HuH-7.5 (cell line): ENCODE measurements at regions not wholly inside any gene's neighbourhood (a gene's known extent, or its start where the extent isn't known, plus 50 kb on each side); places are given as distances from the start of the nearest gene placed in this dataset.
"Not testable (repeated sequence)": the region's sequence is repeated elsewhere in the genome, so short reads cannot be mapped to it uniquely, and the experiment has no call there.

Experiments used
- DNase-seq: peaks from one replicate; pipeline ENCODE4 v3.0.0; 2011; ENCODE audit warnings: low spot score

DNA sequence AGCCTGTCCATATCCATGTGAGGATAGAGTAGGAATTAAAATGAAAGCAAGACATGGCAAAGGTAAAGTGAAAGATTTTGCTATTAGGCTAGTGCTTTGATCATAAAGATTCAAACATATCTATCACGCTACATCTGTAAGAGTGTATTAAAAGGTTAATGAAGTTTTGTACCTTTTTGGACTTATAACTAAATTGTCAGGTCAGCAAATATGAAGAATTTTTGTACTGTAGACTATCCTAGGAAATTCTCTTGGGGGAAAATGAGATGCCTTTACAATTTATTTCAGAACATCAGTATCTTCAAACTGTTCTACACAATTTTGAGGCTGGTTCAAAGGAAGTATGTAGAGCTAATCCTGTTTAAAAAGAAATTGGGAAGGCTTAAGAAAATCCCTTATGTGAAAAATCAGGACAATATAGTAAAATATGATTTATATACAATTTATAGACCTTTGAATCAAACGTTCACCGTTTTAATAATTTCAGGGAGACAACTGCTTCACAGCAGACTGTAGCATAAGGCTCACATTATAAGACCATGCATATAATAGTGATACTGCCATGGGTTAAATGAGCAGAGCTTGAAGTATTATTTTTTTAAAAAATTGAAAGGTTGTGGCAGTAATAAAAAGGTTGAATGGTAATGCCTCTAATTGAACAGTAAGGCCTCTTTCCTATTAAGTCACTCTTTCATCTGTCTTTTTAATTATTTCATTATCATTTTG is 639.5 kb upstream of the ARRDC3 start:
- DNase-seq, result no peak

DNA sequence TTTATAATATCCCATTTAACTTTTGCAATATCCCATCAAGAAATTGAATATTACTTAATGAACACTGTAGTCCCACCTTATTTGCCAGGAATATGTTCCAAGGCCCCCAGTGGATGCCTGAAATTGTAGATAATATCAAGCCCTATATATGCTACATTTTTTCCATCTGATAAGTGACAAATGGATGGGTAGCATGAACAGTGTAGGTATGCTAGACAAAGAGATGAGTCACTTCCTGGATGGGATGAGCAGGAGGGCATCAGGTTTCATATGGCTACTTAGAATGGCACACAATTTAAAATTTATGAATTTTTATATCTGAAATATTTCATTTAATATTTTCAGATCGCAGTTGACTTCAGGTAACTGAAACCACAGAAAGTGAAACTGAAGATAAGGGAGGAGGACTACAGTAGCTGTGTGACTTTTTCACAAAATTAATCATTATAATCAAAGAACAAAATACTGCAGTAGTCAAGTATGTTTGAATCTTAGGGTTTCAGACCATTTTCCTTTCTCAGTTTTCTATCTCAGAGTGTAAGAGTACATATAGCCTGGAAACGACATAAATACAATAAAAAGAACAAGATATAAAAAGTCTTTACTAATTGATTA is 636.4 kb upstream of the ARRDC3 start:
- no peak for DNase-seq

DNA sequence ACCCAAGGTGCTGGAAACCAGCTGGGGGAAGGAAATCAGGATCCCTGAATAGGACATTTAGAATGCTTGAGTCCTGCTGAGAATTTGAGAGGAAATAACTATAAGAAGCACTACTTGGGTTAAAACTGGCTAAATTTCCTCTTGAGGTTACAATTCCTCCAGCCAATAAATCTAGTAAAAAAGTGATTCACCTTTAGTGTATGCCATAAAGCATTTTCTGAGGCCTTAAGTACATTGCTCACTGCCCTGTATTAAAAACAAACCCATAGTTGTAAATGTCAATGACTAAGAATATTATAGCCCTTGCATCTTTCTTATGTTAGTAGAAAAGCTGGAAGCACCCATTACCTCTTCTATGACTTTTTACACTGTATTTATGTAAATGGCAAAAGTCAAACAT is 634.7 kb upstream of the ARRDC3 start:
- no peak for DNase-seq

DNA sequence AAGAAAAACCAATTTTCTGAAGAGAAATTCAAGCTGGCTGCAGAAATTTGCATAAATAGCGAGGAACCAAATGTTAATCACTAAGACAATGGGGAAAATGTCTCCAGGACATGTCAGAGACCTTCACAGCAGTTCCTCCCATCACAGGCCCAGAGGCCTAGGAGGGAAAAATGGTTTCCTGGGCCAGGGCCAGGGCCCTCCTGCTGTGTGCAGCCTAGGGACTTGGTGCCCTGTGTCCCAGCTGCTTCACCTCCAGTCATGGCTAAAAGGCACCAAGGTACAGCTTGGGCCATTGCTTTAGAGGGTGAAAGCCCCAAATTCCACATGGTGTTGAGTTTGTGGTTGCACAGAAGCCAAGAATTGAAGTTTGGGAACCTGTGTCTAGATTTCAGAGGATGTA is 628.7 kb upstream of the ARRDC3 start:
- not testable (repeated sequence) for DNase-seq

DNA sequence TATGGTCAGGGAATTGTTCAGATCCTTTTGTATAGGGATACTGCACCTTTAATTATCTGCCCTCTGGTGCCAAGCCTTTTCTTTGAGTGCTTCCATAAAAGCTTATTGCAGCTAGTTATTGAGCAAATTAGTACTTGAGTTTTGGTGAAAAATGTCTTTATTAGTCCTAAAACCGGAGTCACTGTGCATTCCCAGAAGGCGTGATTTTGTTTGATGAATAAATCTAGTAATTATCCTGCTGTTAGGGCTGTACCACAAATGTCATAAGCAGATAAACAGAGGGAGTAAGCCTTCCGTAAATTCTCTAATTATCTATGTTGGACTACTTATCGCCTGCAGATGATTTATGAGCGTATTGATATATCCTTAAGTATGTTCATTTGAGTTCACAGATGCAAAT is 620.7 kb upstream of the ARRDC3 start:
- DNase-seq, result no peak

DNA sequence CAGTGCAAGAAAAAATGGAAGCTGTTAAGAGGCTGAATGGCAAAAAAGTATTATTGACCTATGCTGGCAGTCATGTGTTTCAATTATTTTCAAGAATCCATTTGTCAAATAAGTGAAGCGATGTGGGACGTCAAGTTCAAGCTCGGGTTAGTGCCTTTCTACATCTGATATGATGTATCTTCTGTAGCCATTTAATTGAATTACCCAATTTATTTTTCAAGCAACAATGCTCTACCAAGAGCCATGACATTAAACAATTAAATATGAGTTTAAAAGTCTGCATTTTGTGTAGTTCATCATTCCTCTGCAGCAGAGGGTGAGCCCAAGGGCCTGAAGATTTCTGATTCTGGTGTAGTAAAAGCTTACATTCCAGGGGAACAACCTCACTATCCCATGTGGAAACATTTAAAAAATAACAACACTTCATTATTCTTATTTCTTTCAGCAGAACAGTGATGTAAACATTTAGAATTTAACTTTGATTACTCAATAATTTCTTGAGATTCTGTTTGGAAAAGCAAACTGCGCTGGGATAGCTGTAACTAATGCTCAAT is 619.7 kb upstream of the ARRDC3 start:
- no peak for DNase-seq

DNA sequence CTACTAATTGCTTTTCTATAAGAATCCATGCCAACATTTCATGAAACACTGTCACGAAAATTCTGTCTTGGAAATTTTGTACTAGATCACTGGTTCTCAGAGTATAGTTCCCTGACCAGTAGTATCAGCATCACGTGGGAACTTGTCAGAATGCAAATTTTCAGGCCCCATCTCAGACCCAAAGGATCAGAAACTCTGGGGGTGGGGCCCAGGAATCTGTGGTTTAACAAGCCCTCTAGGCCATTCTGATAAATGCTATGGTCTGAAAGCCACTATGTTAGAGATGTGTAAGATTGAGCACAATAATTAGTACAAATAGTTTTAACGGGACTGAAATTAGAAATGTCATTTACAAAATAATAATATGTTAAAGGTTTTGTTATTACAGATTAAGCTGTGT is 615.7 kb upstream of the ARRDC3 start:
- DNase-seq, result no peak

DNA sequence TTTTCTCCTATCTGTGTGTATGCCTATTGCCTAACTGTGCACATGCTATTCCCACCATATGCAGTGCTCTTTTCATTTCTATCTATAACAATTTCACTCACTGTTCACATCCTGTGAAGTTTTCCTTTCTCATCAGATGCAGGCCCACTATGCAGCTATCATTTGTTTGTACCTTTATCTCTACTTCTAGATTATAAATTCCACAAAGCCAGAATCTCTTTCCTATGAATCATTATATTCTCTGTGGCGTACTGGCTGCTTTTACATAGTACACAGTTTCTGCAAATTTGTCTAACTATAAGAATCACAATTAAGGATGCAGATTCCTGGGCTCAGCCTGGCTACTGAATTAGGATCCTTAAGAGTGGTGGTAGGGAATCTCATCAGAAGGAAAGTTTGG is 600.8 kb upstream of the ARRDC3 start:
- DNase-seq, result no peak

DNA sequence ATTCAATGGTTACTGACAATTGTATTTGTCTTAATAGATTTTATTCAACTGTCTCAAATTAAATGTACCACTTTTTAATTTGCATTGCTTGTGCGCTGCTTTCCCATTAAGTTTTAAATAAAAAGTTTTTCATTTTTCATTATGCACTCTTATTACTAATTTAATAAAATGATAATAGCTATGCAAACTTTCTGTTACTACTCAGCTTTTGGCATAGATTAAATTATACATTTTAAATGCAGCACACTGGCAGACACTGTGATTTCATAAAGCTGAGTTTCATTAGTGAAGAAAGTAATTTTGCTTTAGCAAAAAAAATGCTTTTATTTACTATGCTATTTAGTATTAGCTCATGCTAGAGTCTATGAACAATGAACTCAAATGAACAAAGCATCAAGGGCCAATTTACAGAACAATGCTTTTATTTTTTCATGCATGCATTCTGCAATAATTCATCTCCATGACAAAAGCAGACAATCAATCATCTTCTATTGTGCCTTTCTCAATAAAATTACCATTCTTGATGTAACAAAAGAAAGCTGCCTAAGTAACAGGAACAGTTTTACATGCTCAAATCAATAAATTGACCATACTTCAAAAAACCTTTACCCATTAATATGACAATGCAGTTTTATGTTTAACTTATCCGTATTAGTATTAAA is 595.2 kb upstream of the ARRDC3 start:
- DNase-seq, result no peak

DNA sequence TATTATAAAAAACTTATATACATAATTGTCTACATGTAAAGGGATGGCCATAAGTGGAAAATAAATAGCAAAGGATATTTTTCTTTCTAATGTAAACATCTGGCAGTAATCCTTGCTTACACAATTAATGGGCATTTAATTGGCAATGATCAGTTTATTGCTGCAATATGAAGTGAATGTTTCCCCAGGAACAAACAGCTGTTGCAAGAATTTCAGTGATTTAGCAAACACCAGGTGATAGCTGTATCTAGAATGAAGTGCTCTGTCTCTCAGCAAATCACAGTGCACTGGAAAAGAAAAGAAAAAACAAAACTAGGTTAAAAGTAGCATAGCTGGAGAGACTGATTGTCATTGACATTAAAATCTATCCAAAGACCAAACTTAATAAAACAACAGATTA is 594.5 kb upstream of the ARRDC3 start:
- DNase-seq, result no peak

DNA sequence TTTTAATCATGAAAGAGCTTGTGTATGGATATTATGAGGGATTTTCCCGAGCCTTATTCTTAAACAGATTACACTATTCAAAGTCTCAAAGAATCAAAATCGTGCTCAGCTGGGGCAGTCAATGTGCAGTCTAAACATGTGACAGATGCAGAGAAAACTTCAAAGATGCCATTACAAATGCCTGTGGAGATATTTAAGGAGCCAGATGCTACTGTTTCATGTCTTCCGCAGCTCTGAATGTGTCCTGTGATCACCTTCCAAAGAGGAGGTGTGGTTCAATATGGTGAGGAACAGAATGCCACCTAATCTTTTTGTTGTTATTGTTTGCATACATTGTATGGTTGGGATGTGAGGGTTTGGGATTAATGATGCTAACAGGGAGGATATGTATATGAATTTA is 593.3 kb upstream of the ARRDC3 start:
- no peak for DNase-seq

DNA sequence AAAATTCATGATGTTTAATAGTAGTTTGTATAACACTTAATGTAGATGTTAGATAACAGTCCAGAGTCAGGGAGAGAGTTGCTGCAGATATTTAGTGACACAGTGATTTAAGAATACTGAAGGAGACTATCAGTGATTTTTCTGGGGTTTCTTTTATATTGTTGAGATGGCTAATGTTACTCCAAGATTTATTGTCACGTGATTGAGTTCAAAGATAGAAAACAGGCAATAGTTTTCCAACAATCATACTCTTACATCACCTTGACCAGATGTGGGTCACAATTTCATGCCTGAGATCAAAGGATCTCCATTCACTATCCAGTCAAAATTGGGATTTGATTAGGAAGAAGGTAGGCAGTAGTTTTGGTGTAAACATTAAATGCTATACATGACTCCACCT is 580.0 kb upstream of the ARRDC3 start:
- DNase-seq, result no peak

DNA sequence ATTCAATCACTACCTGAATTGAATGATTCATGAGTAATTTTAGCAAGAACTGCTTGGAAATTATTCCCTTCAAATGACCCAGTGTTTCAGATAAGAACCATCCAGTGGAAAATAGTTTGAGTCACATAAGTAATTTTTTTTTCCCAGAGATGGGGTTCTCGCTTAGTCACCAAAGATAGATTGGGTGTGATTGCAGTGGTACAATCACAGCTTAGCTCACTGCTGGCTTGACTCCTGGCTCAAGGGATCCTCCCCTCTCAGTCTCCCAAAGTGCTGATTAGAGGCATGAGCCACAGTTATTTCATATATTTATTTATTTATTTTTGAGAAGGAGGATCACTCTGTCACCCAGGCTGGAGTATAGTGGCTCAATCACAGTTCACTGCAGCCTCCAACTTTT is 574.5 kb upstream of the ARRDC3 start:
- no peak for DNase-seq

DNA sequence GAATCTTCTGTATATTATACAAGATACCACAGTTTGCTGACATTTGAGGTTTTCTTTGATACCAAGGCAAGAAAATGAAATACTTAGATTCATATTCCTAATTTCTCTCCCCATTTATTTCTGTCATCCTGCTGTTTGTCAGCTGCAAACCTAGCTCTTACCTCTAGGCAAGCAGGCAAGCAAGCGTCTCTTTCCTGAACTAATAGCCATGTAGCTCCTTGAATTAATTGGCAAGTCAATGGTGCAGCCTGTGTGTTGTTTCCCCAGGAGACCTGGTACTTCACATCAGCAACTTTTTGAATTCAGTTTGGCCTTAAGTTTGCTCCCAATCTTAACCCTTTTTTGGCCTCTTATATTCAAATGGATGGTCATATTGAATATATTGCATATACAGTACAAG is 573.6 kb upstream of the ARRDC3 start:
- DNase-seq, result no peak

DNA sequence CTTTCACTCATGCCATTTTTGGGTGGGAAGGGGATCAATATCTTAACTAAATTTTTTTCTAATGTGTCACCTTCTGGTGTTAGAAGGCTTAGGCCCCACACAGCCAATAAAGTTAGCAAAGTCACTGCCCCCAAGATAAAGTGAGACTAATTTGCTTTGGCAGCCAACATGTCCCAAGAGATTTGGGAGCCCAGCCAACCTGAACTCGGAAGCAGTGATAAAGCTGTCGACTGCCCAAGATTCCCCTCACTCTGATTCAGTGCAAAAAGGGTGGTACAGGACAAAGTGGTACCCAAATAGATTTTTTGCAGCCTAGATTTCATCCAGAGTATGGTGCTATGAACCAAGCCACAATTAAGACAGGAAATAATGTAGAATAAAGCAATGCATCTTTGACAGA is 572.5 kb upstream of the ARRDC3 start:
- no peak for DNase-seq

DNA sequence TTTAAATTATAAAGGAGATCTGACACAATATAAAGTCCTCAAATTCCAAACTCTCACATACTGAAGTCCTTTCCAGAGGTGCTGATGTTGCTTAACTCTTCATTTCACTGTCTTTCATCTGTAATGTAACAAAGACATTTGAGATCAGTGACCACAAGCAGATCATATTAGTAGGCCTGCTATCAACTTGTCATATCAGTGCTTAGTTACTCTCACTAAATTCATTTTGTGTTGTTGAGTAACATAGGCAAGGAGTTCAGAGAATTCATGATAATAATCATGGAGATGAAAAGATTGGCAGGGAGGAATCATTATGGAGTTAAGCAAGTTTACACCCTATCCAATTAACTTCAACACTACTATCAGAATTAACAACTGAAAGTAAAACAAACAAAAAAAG is 571.0 kb upstream of the ARRDC3 start:
- no peak for DNase-seq

DNA sequence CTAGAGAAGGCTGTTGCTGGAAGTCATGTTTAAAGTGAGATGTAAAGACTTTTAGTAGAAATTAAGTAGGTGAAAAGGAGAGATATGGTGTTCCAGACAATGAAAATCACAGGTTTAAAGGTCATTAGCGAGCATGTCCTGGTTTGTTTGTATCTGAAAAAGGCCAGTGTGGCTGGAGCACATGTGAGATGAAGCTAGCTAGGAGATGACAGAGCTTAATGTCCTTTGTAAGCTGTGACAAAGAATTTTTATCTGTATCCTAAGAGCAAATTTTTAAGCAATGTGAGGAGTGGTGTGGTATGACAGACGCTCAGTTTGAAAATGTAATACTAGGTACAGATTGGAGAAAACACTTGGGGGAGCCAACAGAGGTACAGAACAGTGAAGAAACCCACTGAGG is 567.2 kb upstream of the ARRDC3 start:
- DNase-seq, result no peak

DNA sequence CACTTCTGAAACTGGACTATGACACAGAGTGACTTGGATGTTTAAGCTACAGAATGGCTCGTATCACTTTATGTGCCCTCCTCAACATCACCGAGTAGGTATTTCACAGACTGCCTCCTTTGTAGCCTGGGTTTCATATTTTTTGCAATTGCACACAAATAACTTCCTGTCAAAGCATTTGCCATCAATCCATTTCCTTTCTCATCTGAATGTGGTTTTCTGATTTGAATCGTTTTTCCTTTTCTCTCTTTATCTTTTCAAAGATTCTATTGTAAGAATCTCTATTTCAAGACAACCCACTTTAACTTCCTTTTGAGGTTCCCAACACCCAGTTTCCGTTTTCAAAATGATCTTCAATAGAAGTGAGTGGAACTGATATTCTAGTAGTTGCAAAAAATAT is 563.8 kb upstream of the ARRDC3 start:
- DNase-seq, result no peak

DNA sequence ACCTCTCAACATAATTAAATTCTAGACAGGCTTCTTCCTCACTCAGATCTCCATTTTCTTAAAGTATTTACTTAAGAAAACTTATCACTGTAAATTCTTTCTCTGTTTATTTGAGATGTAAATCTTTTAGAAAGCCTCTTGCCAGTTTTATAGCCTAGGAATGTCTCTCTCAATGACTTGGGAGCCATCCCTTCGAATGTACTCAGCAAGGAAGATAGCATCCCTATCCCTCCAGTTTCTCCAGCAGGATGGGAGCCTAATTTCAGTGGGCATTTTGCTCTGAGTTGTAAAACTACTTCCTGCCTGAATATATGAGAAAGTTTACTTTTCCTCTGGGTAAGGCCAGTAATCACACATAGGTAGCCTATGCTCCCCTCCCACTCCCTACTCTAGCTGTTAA is 558.5 kb upstream of the ARRDC3 start:
- DNase-seq, result no peak

DNA sequence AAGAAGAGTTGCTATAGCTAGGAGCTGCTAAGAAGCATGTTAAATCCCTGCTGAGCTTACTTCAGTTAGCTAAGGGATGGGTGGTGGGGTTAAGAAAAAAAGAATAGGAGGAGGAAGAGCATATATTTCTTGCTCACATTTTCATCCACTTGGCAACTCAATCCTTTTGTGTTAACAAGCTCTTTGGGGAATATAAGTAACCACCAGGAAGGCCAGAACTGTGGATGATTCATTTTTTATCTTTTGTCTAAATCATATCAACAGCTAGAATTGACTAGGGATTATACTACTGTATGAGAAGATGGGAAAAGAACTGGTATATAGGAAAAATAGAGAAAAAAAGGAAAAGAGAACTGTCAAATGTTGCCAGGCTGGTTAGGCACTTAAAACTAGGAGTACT is 555.3 kb upstream of the ARRDC3 start:
- no peak for DNase-seq

DNA sequence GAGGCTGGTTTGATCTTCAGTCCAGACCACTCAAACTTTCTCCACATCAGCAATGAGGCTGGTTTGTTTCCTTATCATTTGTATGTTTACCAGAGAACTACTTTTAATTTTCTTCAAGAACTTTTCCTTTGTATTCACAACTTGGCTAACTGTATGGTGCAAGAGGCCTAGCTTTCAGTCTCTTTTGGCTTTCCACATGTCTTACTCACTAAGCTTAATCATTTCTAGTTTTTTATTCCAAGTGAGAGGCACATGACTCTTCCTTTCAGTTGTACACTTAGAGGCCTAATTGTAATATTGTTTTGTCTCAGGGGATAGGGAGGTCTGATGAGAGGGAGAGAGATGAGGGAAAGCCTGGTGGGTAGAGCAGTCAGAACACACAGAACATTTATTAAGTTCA is 554.0 kb upstream of the ARRDC3 start:
- no peak for DNase-seq

DNA sequence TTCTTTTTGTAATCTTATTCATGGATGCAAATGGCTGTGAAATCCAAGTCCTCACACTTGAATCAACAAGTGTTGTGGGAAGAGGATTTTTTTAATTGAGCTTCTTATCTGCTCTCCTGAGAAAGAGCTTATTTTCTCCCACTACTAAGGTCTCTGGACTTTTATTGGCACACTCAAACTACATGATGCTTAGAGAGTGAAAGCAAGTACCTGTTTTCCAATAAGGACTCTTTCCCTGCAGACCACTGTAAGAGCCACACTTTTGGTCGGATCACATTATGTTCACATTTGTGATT is 546.4 kb upstream of the ARRDC3 start:
- DNase-seq, result no peak

DNA sequence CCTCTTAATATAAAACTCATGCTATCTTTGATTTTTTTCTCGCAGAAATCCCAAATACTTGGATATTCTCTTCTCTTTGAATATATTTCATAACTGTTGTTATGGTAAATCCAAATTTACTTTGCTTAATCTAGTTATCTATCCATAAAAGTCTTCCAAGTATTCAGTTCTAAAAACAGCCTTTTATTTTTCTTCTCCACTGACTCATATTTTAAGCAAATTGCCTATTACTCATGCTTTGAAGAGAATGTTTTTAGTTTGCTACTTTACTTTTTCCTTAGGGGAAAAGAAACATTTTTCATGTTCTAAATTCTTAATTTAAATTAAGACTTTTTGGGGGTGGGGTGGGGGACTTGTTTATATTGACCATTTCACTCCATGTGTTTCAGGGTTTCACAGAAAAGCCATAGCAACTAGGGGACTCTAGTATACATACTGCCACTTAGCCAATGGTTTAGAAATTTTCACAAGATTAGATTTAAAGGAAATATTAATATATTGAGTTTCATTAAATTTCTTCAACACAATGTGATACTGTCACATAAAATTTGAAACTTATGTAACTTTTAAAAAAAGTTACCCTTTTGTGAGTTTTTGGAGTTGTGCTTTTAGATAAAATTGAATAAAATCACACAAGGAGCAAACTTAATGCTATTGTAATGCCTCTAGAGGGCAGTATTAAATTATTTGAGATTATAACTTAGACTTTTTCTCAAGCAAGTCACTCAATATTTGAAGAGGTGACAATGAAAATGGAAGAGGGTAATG is 545.8 kb upstream of the ARRDC3 start:
- no peak for DNase-seq
